PFSK-1 (cell line): ENCODE measurements at regions not wholly inside any gene's neighbourhood (a gene's known extent, or its start where the extent isn't known, plus 50 kb on each side); places are given as distances from the start of the nearest gene placed in this dataset.

Source experiments
- POLR2AphosphoS5 ChIP-seq: IDR thresholded peaks from 2 replicates; pipeline ENCODE4 v1.6.1; 2012; ENCODE audit warnings: low read depth, mild to moderate bottlenecking, control low read depth, low read length, moderate library complexity
- SIN3A ChIP-seq: IDR thresholded peaks from 2 replicates; pipeline ENCODE4 v1.6.1; 2012; ENCODE audit warnings: mild to moderate bottlenecking, low read length, moderate library complexity, borderline replicate concordance; ENCODE audit not compliant: insufficient read depth
- TAF1 ChIP-seq: IDR thresholded peaks from 2 replicates; pipeline ENCODE4 v1.6.1; 2012; ENCODE audit warnings: low read length, control low read depth, borderline replicate concordance; ENCODE audit not compliant: insufficient read depth
- TF ChIP-seq, protein P1 (sequence below), 2 experiments: IDR thresholded peaks; 2 replicates each; pipeline versions ENCODE4 v1.6.1 to v1.8.0; 2011 to 2012; ENCODE audit warnings: low read depth in 2 of 2, low read length in 2 of 2, control low read depth in 1 of 2, inconsistent platforms in 1 of 2, mild to moderate bottlenecking in 1 of 2, moderate library complexity in 1 of 2; ENCODE audit not compliant: insufficient read depth in 1 of 2

DNA sequence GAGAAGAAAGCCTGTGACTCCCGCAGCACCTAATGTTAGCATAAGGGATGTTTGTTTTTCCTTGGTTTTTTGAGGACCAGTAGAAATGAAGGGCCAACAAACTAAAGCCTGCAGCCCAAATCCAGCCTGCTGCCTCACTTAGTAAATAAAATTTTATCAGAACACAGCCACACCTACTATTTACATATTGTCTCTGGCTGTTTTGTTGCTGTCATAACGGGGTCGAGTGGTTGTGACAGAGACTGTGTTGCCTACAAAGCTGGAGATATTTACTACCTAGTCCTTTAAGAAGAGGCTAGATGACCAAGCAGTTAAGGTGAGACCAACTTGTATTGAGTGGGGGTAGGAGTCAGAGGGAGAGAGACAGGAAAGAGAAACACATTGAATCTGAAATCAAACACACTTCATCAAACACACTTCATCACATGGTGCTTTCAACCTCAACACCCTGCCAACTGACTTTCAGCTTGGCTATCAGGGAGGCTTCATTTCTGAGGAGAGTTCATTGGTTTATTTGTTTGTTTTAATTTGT, 546.3 kb upstream of the CDH11 start:
- TF ChIP-seq POLR2AphosphoS5 (no peak), SIN3A (no peak), TAF1 (no peak)
- TF ChIP-seq, protein P1, sequence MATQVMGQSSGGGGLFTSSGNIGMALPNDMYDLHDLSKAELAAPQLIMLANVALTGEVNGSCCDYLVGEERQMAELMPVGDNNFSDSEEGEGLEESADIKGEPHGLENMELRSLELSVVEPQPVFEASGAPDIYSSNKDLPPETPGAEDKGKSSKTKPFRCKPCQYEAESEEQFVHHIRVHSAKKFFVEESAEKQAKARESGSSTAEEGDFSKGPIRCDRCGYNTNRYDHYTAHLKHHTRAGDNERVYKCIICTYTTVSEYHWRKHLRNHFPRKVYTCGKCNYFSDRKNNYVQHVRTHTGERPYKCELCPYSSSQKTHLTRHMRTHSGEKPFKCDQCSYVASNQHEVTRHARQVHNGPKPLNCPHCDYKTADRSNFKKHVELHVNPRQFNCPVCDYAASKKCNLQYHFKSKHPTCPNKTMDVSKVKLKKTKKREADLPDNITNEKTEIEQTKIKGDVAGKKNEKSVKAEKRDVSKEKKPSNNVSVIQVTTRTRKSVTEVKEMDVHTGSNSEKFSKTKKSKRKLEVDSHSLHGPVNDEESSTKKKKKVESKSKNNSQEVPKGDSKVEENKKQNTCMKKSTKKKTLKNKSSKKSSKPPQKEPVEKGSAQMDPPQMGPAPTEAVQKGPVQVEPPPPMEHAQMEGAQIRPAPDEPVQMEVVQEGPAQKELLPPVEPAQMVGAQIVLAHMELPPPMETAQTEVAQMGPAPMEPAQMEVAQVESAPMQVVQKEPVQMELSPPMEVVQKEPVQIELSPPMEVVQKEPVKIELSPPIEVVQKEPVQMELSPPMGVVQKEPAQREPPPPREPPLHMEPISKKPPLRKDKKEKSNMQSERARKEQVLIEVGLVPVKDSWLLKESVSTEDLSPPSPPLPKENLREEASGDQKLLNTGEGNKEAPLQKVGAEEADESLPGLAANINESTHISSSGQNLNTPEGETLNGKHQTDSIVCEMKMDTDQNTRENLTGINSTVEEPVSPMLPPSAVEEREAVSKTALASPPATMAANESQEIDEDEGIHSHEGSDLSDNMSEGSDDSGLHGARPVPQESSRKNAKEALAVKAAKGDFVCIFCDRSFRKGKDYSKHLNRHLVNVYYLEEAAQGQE (IDR thresholded peaks at IDR 0.05; ENCODE audit: insufficient read depth in 1 of 2, low read depth in 2 of 2, low read length in 2 of 2) = no peak
